Activated CD8-positive, alpha-beta memory T cell treated with anti-CD3 and anti-CD28 coated beads, Interleukin-2, amount 50 U/mL, for 48 hours (primary cell): ENCODE measurements at regions not wholly inside any gene's neighbourhood (a gene's known extent, or its start where the extent isn't known, plus 50 kb on each side); places are given as distances from the start of the nearest gene placed in this dataset.
"Not testable (repeated sequence)": the region's sequence is repeated elsewhere in the genome, so short reads cannot be mapped to it uniquely, and the experiment has no call there.

Experiments used
- DNase-seq: peaks from one replicate; pipeline ENCODE4 v3.0.0-alpha.2; 2020

DNA sequence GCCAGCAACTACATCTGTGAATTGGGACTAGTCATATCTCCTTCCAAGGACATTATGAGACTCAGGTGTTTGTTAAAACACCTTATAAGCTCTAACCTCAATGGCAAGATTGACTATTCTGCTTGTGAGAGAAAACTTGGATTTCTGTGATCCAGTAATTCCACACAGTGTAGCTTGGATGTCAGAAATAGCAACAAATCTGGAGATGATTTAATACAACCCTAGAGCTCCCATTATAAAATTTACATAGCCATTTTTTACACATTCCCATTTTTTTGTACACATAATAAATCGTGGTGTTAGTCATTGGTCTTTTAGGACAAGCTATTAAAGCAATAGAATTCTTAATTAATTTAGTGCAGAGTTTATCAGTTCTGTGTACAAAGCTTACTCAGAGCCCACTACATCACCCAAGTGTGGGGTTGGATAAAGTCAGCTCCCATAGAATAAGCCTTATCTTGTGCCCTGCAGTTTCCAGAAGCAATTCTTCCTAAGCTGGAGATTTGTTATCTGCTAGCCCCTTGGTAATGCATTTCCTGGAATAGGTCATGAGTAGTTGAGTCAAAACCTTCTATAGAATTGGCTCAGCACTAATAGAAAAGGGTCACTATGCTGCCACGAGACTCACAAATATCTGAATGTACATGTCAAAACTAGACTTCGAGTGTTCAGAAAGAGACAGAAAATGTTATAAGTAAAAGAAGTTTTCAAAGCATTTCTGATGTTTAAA, 434.0 kb upstream of the RUNX1 start:
- DNase-seq, result no peak

DNA sequence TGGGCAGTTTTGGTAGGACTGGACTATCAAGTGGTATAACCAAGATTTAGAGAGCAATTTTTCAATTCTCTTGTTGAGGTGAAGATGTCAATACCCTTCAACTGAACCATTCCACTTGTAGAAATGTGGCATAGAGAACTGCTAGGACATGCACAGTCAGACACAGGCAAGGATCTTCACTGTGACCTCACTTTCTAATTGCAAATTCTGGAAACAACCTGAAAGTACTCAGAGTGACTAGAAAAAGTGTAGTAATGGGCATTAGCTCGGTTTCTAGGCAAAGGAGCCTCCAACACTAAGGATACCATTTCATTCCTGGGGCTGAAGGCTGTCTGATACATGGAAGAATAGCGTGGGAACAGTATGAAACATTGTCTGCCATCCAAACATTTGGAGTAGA, 433.0 kb upstream of the RUNX1 start:
- DNase-seq, result no peak

DNA sequence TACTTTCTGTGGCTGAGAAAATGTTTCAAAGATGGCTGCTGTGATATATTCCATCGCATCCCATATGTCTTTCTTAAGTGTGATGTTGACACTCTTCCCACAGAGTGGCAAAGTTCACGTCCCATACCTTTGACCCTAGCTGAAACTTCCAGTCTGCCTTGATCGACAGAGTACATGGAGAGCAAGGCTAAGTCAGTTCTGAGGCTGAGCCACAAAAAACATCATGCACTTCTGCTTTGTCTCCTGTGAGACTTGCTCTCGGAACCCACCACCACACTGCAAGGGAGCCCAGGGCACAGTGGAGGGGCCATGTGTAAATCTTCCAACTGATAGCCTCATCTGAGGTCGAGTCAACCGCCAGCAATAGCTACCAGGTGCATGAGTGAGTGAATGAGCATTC, 431.9 kb upstream of the RUNX1 start:
- no peak for DNase-seq

DNA sequence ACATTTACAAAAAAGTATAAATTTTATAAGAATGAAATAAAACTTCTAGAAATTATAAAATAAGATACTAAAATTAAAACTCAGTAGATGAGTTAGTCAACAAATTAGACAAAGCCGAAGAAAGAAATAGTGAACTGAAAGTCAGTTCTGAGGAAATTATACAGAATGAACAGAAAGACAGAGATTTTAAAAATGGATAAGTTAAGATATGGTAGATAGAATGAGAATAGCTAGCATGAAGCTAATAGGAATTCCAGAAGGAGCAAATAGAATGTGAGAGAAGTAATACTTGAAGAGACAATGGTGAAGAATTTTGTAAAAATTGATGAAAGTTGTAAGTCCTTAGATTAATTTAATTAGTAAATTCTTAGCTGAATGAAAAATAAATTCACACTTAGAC, 430.4 kb upstream of the RUNX1 start:
- DNase-seq, result no peak

DNA sequence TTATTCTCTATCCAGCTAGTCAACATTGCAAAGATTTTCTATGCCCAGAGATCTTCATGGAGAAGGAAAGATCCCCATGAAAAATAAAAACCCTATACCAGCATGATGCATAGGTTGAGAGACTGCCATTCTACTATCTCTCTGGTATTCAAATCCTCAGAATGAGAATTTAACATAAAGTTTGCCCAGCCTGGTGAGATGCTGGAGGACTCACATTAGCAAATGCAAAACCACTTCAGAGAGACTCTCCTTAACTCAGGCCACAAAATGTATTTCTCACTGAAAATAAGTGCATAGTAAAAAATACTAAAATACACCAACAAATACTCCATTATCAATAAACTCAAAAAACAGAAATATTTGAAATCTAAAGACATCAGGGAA, 430.0 kb upstream of the RUNX1 start:
- no peak for DNase-seq

DNA sequence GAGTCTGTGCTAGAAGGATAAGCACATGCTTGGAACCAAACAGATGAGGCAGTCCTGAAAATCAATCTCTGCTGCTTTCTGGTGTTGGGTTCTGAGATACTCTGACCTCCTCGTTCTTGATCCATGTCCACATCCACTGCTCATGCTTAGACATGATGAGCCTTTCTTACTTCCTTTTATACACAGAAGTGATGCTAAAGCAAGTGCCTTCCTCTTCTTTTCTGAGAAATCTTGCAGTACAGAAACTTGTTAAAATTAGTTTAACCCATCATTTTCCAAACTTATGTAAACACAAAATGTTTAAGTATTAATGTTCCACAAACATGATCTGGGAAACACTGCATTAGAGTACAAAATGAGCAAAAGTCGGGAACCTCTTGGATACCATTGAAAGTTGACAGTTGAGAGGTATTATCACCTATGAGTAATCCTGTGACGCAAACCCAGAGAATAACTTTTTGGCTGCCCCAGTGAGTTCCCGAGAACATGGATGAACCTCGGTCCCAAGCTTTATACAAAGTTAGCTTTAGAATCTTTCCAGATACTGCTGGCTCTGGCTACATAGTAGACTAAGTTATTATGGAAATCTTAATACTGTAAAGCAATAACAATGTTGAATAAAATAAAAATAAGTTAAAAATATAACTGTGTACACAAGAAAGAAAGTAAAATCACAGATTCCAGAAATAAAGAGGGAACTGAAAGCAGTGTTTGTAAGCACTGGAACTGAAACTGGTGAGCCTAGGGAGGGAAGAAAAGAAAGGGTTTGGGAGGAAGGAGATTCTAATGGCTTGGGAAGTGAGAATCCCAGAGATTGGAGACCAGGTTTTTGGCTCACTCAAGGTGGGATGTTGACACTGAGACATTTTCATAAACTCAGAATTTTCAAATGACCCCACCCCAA, 429.3 kb upstream of the RUNX1 start:
- no peak for DNase-seq

DNA sequence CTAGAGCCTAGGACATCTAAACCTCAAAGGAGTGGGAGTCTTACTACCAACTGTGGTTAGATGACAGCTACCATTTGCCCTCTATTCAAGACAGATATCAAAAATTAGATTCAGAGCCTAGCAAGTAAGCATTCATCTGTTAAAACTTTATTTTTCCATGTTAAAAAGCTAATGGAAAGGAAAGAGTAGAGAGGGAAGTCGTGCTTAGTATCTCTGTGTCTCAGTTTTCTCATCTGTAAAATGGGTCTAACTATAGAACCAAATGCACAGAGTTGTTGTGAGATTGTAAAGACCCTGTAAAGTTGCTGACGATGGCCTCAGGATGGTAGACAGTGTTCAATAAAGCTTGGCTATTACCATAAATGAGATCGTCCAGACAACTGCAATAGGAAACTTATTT, 428.5 kb upstream of the RUNX1 start:
- DNase-seq, result no peak

DNA sequence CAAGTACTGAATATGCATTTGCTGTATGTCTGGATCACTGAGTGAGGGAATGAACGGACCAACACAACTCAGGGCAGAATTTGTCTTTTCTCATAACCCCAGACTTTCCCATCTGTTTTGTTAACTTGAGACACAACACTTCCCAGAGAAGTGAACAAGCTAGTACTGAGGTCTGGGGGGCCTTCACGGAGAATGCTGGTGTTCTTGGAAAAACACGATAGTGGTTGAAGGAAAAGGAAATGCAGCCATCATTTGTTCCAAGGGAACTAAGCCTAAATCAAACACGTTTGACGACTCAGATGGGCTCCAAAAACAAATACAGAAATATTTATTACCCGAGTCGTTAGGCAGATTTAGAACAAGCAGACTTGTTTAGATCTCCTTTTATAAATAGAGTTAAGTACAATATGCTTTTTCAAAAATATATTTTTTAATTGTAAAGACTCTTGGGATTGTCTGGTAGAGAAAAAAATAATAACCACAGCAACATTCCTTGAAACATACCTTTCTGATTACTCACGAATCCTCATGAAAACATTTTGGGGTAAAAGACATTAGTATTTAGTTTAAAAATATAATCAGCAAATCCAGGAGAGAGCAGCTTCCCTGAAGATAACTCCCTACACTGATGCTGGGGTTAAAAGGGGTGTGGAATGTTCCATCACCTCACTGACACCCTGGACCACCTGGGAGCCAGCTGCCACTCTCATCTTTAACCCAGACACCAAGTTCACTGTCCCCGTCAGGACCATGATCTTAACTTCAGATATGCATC, 427.7 kb upstream of the RUNX1 start:
- DNase-seq, result no peak

DNA sequence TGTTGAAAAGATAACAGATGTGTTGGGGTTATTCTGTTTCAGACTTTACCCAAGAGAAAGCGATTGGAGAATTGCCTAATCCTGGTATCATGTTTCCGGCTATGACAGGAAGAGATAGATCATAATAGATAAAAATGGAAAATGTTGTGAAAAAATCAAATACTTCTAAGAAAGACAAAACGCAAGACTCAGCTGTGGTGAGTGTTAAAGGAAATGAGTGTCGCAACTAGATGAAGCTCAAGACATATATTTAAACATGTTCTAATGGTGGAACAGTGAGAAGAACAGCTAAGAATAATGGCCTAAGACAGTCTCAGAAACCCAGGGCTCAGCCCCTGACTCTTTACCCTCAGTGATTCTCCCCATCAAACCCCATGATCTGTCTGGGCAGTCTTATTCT, 426.7 kb upstream of the RUNX1 start:
- no peak for DNase-seq

DNA sequence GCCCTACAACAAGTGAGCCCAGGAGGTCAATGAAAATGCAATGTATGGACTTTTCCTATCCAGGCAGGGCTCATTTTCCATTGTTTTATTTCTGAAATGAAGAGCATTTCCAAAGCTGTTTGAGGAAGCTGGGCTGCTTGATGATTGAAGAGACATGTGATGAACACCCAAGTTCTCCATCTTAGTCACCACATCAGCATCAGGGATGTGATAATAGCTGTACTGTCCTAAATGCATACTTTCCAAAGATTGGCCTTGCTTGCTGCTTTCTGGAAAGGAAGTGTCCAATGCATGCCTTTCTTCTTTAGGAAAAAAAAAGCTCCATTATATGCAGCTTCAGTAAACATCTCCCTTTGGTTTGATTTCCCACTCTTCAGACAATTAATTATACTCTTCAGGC, 425.9 kb upstream of the RUNX1 start:
- DNase-seq, result no peak

DNA sequence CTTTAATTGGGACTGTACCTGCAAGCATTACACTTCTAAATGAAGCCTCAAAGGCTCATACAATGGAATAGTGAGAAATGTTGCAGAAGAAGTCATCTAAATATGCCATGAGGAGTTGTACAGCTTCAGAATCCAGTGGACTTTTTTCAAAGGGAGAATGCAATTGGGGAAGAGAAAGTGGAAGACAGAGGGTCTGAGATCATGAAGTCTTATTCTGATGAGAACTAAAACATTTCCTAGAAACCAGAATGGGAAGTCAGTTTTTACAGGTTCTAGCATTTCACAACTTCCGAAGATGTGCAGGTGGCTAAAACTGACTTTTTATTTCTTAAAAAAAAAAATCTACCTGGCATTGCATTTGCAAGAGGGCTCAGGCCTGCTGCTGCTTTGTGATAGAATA, 424.4 kb upstream of the RUNX1 start:
- DNase-seq, result no peak

DNA sequence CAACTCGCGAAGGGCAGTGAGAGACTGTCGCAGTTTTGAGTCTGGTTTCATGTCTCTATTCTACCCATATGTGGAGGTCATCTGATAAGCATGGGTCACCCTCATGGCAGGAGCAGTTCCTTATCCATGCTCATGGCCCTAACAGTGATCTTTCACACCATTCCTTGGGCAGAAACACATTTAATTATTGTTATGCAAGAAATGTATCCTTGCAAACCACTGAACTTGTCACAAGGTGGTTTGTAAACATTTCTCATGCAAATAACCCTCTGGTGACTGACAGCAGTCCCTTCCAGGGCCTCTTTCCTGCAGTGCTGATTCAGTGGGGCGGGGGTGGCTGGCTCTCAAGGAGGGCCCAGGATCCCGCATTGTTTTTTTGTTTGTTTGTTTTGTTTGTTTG, 421.4 kb upstream of the RUNX1 start:
- DNase-seq, result no peak

DNA sequence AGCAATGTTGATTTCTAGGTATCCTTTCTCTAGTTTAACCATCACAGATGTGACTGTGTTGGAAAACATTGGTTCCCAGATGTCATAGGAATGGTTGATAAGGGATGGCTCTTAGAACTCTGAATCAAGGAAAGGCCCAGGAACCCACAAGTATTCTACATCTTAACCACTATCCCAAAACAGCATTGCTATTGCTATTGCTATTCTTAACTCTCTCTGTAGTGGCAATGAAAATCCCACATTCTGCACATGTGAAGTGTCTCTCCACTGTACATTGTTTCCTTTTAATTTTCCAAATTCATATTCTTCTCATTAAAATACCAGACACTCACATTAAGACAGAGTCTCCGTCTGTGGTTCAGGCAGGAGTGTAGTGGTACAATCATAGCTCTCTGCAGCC, 420.4 kb upstream of the RUNX1 start:
- no peak for DNase-seq

DNA sequence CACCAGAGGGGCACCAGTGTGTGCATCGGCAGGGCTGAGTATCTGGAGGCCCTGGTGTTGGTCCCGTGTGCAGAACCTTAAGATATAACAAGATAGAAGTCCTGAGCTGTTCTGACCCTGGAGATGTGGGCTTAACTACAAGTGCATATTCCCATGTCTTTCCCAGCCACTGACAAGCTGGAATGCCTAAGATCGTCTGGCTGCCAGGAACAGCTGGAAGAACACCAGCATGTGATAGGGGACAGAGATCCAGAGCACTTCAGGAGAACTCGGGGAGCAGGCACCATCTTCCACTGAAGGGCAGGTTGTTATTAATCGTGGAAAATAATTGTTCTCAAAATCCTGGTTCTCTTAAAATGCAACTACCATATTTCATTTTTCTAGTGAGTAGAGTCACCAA, 419.9 kb upstream of the RUNX1 start:
- no peak for DNase-seq

DNA sequence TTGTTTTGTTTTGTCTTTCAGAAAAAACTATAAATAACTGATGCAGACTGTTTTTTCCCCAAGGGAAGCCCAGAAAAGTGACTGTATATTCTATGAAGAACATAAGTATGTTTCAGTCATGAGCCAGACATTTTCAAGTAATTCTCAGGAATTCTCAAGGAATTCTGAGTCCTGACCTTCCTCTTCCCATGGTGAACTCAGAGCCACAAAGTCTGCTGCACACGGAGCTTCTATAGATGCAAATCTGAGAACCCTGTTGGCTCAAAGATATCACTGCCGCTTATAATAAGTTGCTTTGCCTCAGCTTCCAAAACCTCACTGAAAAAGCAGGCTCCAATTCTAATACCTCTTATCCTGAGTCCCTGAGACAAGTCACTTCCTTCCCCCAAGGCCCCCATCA, 418.5 kb upstream of the RUNX1 start:
- DNase-seq, result no peak

DNA sequence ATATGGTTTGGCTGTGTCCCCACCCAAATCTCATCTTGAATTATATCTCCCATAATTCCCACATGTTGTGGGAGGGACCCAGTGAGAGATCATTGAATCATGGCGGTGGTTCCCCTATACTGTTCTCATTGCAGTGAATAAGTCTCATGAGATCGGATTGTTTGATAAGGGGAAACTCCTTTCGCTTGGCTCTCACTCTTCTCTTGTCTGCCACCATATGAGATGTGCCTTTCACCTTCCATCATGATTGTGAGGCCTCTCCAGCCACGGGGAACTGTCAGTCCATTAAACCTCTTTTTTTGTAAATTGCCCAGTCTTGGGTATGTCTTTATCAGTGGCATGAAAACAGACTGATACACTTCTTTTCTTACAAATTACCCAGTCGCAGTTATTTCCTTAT, 417.6 kb upstream of the RUNX1 start:
- not testable (repeated sequence) for DNase-seq

DNA sequence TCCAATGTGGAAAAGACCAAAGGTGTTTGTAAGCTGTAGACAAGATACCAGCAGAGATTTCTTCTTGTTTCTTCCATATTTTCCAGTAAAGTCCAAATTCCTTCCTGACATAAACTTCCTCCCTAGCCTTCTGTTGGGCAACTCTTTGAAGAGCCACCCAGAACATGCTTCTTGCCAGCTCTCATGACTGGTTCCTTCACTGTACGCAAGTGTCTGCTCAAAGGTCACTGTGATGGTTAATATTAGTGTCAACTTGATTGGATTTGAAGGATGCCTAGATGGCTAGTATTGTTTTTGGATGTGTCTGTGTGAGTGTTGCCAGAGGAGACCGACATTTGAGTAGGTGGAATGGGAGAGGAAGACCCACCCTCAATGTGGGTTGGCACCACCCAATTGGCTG, 416.6 kb upstream of the RUNX1 start:
- no peak for DNase-seq

DNA sequence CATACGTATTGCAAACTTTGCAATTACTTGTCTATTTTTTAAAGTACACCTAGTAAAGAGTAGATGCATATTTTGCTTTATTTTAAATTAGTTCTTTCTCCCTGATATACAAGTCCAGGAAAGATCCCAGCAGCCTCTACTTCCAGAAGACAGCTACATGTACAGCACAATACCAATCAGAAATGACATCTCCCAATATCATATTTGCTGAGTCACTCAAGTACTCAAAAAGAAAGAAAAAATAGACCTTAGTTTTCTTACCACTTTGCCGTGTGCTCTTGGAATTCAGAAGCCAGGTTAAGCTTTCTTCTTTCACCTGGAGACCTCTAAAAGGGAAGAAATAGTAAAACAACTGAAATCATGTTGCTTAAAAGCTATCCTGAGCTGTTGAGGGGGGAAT, 412.6 kb upstream of the RUNX1 start:
- no peak for DNase-seq

DNA sequence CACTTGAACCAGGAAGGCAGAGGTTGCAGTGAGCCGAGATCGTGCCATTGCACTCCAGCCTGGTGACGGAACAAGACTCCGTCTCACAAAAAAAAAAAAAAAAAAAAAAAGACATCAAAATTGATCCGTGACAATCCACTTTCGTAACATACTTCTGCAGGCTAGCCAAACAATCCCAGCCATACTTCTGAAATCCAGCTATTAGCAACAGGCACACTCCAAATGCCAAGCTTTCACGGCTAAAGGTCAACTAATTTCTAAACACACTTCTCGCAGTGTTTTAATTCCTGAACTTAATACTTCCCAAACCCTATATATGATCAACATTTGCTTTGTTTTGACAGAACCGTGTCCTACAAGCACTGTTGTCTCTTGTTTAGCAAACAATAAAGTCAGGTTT, 411.3 kb upstream of the RUNX1 start:
- DNase-seq, result no peak

DNA sequence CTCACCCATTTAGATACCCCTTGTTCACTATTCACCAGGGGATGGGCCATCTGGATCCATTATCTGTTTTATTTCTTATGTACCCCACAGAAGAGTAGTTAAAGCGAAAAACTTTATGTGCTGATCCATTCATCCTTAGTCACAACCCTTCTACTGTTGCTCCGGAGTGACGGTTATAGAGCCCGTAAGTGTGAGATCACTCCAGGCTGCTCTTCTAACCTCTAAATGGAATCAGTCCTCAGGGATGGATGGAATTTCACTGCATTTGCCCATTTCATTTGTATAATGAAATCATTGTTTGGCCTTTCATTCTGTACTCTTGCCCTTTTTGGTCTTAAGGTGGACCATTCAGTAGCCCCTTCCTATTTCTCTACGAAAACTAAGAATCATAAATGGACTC, 409.3 kb upstream of the RUNX1 start:
- no peak for DNase-seq

DNA sequence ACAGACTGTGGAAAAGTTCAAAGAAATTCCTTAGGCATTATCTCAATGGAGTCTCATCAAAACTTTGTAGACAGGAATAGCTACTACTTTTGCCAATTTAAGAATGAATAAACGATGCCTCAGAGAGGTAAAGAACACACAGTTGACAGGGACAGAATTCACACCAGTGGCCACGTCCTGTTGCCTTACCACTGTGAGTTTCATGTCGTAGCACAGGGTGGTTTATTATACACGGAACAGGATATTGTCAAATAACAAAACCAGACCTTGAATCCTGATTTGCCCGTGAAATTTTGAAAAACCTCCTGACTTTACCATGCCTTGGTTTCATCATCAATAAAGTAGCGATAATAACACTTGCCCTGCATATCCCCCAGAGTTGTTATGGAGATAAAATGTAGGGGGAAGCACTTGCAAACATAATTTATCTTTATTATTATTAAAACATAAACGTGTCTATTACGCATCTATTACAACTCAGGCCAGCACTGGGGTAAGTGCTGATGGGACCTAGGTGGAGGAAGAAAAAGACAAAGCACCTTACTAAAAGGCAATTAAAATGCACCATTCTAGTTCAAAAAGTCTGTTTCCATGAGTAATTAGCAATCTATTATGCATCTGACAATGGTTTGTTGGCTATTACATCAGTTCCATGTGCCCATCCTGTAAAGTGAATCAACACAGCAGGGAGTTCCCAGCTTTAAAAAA, 408.1 kb upstream of the RUNX1 start:
- no peak for DNase-seq

DNA sequence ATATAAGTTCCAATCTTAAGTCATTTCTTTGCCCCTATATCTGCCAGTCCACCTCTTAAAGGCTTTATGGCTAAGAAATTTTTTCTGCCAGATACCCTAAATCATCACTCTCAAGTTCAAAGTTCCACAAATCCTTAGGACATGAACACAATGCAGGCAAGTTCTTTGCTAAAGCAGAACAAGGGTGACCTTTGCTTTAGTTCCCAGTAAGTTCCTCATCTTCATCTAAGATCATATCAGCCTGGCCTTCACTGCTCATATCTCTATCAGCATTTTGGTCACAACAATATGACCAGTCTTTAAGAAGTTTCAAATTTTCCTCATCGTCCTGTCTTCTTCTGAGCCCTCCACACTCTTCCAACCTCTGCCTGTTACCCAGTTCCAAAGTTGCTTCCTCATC, 402.2 kb upstream of the RUNX1 start:
- DNase-seq, result no peak

DNA sequence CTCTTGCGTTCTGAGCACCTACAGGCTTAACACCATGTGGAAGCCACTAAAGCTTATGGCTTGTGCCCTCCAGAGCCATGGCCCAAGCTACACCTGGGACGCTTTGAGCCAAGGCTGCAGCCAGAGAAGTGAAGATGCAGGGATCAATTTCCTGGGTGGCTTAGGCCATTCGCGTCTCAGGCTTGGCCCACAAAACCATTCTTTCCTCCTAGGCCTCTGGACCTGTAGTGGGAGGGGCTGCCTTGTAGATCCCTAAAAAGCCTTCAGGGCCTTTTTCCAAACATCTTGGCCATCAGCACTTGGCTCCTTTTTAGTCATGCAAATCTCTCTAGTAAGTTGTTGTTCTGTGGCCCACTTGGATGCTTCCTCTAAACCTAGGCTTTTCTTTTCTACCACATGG, 401.7 kb upstream of the RUNX1 start:
- no peak for DNase-seq
